IMR-90 (cell line): ENCODE measurements at regions not wholly inside any gene's neighbourhood (a gene's known extent, or its start where the extent isn't known, plus 50 kb on each side); places are given as distances from the start of the nearest gene placed in this dataset.

Source experiments
- ATAC-seq: fragments of 200-7000 bp; cut with Tn5 transposase; 2 replicates; pipeline ENCODE4 v1.9.1; 2020; ENCODE audit warnings: low read depth, mild to moderate bottlenecking, moderate library complexity
- BruUV-seq: library from RNA; stranded (reverse); fragments of 400-500 nt; replicated peaks from 2 replicates; lab custom pipeline; 2021; lab: Mats Ljungman, UMichigan
- CTCF ChIA-PET: fragments of 300-600 bp; formaldehyde crosslinking; extraction: SDS; loops from one replicate; lab custom pipeline; 2021; ENCODE audit warnings: antibody characterized with exemption; lab: Yijun Ruan, JAX
- POLR2A ChIA-PET: fragments of 300-600 bp; sonication (Branson Sonifier 250); formaldehyde crosslinking; loops from one replicate; lab custom pipeline; 2022; ENCODE audit warnings: antibody characterized with exemption; ENCODE audit not compliant: unreplicated experiment; lab: Charles Lee
- DNase-seq: peaks from one replicate; pipeline ENCODE4 v3.0.0; 2013
- H2AFZ ChIP-seq: replicated peaks from 2 replicates; pipeline ENCODE3; 2013; ENCODE audit warnings: low read length, mild to moderate bottlenecking; ENCODE audit not compliant: poor library complexity
- H2AK5ac ChIP-seq: 2 replicates; pipeline ENCODE4 v1.6.1; 2013; ENCODE audit warnings: low read depth, low read length, inconsistent platforms
- H2AK9ac ChIP-seq: replicated peaks from 2 replicates; pipeline ENCODE3; 2013; ENCODE audit warnings: mild to moderate bottlenecking, low read depth, low read length, moderate library complexity; ENCODE audit not compliant: poor library complexity
- H2BK120ac ChIP-seq: 2 replicates; pipeline ENCODE4 v1.6.1; 2013; ENCODE audit warnings: low read depth, low read length, inconsistent platforms
- H2BK15ac ChIP-seq: 3 replicates; pipeline ENCODE4 v1.6.1; 2013; ENCODE audit warnings: low read depth, low read length, inconsistent platforms
- H2BK20ac ChIP-seq: 2 replicates; pipeline ENCODE4 v1.6.1; 2013; ENCODE audit warnings: low read depth, mild to moderate bottlenecking, inconsistent platforms, low read length, moderate library complexity
- H2BK5ac ChIP-seq: 2 replicates; pipeline ENCODE4 v1.6.1; 2013; ENCODE audit warnings: mild to moderate bottlenecking, low read depth, low read length, inconsistent platforms; ENCODE audit not compliant: poor library complexity, severe bottlenecking
- H3K14ac ChIP-seq: replicated peaks from 2 replicates; pipeline ENCODE4 v1.6.1; 2013; ENCODE audit warnings: low read depth, low read length, inconsistent platforms
- H3K18ac ChIP-seq: 2 replicates; pipeline ENCODE4 v1.6.1; 2013; ENCODE audit warnings: low read depth, low read length, control low read depth
- H3K23ac ChIP-seq: 2 replicates; pipeline ENCODE4 v1.6.1; 2013; ENCODE audit warnings: low read depth, low read length, inconsistent platforms
- H3K27ac ChIP-seq: 2 replicates; pipeline ENCODE4 v1.5.1; 2013; ENCODE audit warnings: mild to moderate bottlenecking, control low read depth, low read length; ENCODE audit not compliant: insufficient read depth
- H3K27me3 ChIP-seq: 2 replicates; pipeline ENCODE4 v1.6.1; 2013; ENCODE audit warnings: low read length; ENCODE audit not compliant: control insufficient read depth, insufficient read depth
- H3K36me3 ChIP-seq: 2 replicates; pipeline ENCODE4 v1.6.1; 2013; ENCODE audit warnings: low read length, mixed read lengths; ENCODE audit not compliant: control insufficient read depth, insufficient read depth
- H3K4ac ChIP-seq: 2 replicates; pipeline ENCODE4 v1.6.1; 2013; ENCODE audit warnings: low read depth, low read length, inconsistent platforms
- H3K4me1 ChIP-seq: 2 replicates; pipeline ENCODE4 v1.6.1; 2013; ENCODE audit warnings: low read length, mixed read lengths; ENCODE audit not compliant: control insufficient read depth, insufficient read depth
- H3K4me2 ChIP-seq: 2 replicates; pipeline ENCODE4 v1.6.1; 2013; ENCODE audit warnings: low read depth, mild to moderate bottlenecking, control low read depth, low read length, moderate library complexity
- H3K4me3 ChIP-seq: 2 replicates; pipeline ENCODE4 v1.5.1; 2013; ENCODE audit warnings: low read depth, mild to moderate bottlenecking, control low read depth, low read length, moderate library complexity; ENCODE audit not compliant: insufficient read depth
- H3K56ac ChIP-seq: 2 replicates; pipeline ENCODE4 v1.6.1; 2013; ENCODE audit warnings: low read length, inconsistent platforms; ENCODE audit not compliant: insufficient read depth; ENCODE audit errors: extremely low read depth
- H3K79me1 ChIP-seq, 2 experiments: 2 replicates each; pipeline ENCODE4 v1.6.1; 2013; ENCODE audit warnings: low read length in 2 of 2, inconsistent platforms in 1 of 2, low read depth in 1 of 2
- H3K9ac ChIP-seq: 2 replicates; pipeline ENCODE4 v1.6.1; 2013; ENCODE audit warnings: low read depth, low read length, control low read depth
- H3K9me1 ChIP-seq: 2 replicates; pipeline ENCODE4 v1.6.1; 2013; ENCODE audit warnings: low read length, inconsistent platforms; ENCODE audit not compliant: insufficient read depth
- H3K9me3 ChIP-seq: 2 replicates; pipeline ENCODE4 v1.6.1; 2013; ENCODE audit warnings: low read length; ENCODE audit not compliant: control insufficient read depth, insufficient read depth
- H4K20me1 ChIP-seq: 2 replicates; pipeline ENCODE4 v1.6.1; 2013; ENCODE audit warnings: low read length, inconsistent platforms; ENCODE audit not compliant: insufficient read depth
- H4K5ac ChIP-seq: 2 replicates; pipeline ENCODE4 v1.6.1; 2013; ENCODE audit warnings: mild to moderate bottlenecking, low read depth, low read length, control low read depth
- H4K8ac ChIP-seq, 2 experiments: 2 replicates each; pipeline ENCODE4 v1.6.1; 2013; ENCODE audit warnings: low read depth in 2 of 2, low read length in 2 of 2, control low read depth in 1 of 2, inconsistent platforms in 1 of 2
- H4K91ac ChIP-seq: 2 replicates; pipeline ENCODE4 v1.6.1; 2013; ENCODE audit warnings: low read depth, low read length, inconsistent platforms; ENCODE audit not compliant: insufficient read depth
- BHLHE40 ChIP-seq: fragments of 150-350 bp; IDR thresholded peaks from 2 replicates; pipeline ENCODE4 v1.6.1; 2016; ENCODE audit warnings: mild to moderate bottlenecking, low read depth, low read length
- CEBPB ChIP-seq: IDR thresholded peaks from 2 replicates; pipeline ENCODE4 v1.6.1; 2012; ENCODE audit warnings: low read depth, low read length, improper control_type of control experiment
- CHD1 ChIP-seq: IDR thresholded peaks from 2 replicates; pipeline ENCODE4 v1.6.1; 2012; ENCODE audit warnings: low read depth, low read length, improper control_type of control experiment
- MAFK ChIP-seq: IDR thresholded peaks from 2 replicates; pipeline ENCODE4 v1.6.1; 2012; ENCODE audit warnings: low read depth, low read length, improper control_type of control experiment
- MXI1 ChIP-seq: IDR thresholded peaks from 2 replicates; pipeline ENCODE4 v1.6.1; 2012; ENCODE audit warnings: low read depth, mild to moderate bottlenecking, low read length, moderate library complexity, borderline replicate concordance
- RAD21 ChIP-seq: IDR thresholded peaks from 2 replicates; pipeline ENCODE4 v1.6.1; 2012; ENCODE audit warnings: low read length, improper control_type of control experiment
- RCOR1 ChIP-seq: IDR thresholded peaks from 2 replicates; pipeline ENCODE4 v1.6.1; 2012; ENCODE audit warnings: mild to moderate bottlenecking, low read length, improper control_type of control experiment; ENCODE audit not compliant: insufficient replicate concordance
- RFX5 ChIP-seq: IDR thresholded peaks from 2 replicates; pipeline ENCODE4 v1.8.0; 2012; ENCODE audit warnings: low read depth, mild to moderate bottlenecking, low read length, moderate library complexity
- SMC3 ChIP-seq: fragments of 150-350 bp; IDR thresholded peaks from 2 replicates; pipeline ENCODE4 v1.6.1; 2016; ENCODE audit warnings: low read depth, mild to moderate bottlenecking, antibody characterized with exemption, low read length, moderate library complexity
- WGBS, 2 experiments: methylation state at CpG; one replicate each; pipeline versions ENCODE4 v1.1.5 to v1.1.7; 2013; ENCODE audit warnings: missing lambda C conversion rate in 2 of 2; ENCODE audit not compliant: insufficient read length in 1 of 2; ENCODE audit errors: extremely low coverage in 2 of 2; 5-methylcytosine and 5-hydroxymethylcytosine counted together
- dilution Hi-C: fragments of 300-500 bp; cut with HindIII; formaldehyde crosslinking; loops from one replicate; pipeline ENCODE4 v1.14.3; 2018; ENCODE audit warnings: low sequenced_read_pairs; ENCODE audit not compliant: unreplicated experiment
- in situ Hi-C: fragments of 300-500 bp; cut with MboI; formaldehyde crosslinking; loops from 3 replicates; pipeline ENCODE4 v1.14.3; 2019; ENCODE audit warnings: low sequenced_read_pairs, inconsistent platforms, mixed read lengths
- intact Hi-C: fragments of 100-400 bp; cut with micrococcal nuclease; formaldehyde crosslinking; loops from 2 replicates; pipeline ENCODE4 v1.10.0; 2022
- TF ChIP-seq, protein P1 (sequence below): fragments of 150-350 bp; IDR thresholded peaks from 2 replicates; pipeline ENCODE4 v1.6.1; 2017; ENCODE audit warnings: mild to moderate bottlenecking, antibody characterized with exemption, low read length, low read depth
- TF ChIP-seq, protein P2 (sequence below): conservative IDR thresholded peaks from 2 replicates; pipeline ENCODE4 v1.5.1; 2012; ENCODE audit warnings: mild to moderate bottlenecking, low read depth, low read length, improper control_type of control experiment
- TF ChIP-seq, protein P3 (sequence below): fragments of 150-350 bp; IDR thresholded peaks from 2 replicates; pipeline ENCODE4 v1.6.1; 2016; ENCODE audit warnings: low read depth, mild to moderate bottlenecking, low read length, moderate library complexity, borderline replicate concordance

DNA sequence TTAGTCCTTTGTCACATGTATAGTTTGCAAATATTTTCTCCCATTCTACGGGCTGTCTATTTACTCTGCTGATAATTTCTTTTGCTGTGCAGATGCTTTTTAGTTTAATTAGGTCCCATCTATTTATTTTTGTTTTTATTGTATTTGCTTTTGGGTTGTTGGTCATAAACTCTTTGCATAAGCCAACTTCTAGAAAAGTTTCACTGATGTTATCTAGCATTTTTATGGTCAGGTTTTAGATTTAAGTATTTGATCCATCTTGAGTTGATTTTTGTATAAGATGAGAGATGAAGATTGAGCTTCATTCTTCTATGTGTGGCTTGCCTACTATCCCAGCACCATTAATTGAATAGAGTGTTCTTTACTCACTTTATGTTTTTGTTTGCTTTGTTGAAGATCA is 1008.4 kb upstream of the ATXN7L3B start:
- Histone ChIP-seq H4K5ac (no peak overlapping the region), H3K79me1 (no peaks in the 10 kb centered on the region), H2BK15ac (no peak overlapping the region), H3K36me3 (no peaks in the 10 kb centered on the region), H4K20me1 (no peaks in the 10 kb centered on the region), H3K4me3 (no peak overlapping the region), H3K9ac (no peak overlapping the region), H3K27me3 (no peaks in the 10 kb centered on the region), H4K8ac (no peak overlapping the region), H4K91ac (no peak overlapping the region), H3K56ac (no peak overlapping the region), H3K14ac (no peak overlapping the region), H3K23ac (no peak overlapping the region), H3K18ac (no peak overlapping the region), H2BK120ac (no peak overlapping the region), H2AK9ac (no peak overlapping the region), H3K4me1 (no peaks in the 10 kb centered on the region), H2BK5ac (no peak overlapping the region), H3K9me1 (no peaks in the 10 kb centered on the region), H3K27ac (no peak overlapping the region), H2AK5ac (no peak overlapping the region), H3K4ac (no peak overlapping the region), H3K9me3 (no peaks in the 10 kb centered on the region), H2BK20ac (no peak overlapping the region), H2AFZ (no peak overlapping the region), H3K4me2 (no peak overlapping the region)
- no CpG with 5 or more reads among the region's 1 CpG for WGBS, 2 experiments
- DNase-seq (no peak), ATAC-seq (no peak)
- no TSS peak for BruUV-seq
- in situ Hi-C loops (no loop called here), dilution Hi-C loops (no loop called here), intact Hi-C loops (no loop called here)
- TF ChIP-seq CEBPB (no peak), MXI1 (no peak), RCOR1 (no peak), CHD1 (no peak), SMC3 (no peak), BHLHE40 (no peak), RAD21 (no peak), MAFK (no peak), RFX5 (no peak)
- TF ChIP-seq, protein P1, sequence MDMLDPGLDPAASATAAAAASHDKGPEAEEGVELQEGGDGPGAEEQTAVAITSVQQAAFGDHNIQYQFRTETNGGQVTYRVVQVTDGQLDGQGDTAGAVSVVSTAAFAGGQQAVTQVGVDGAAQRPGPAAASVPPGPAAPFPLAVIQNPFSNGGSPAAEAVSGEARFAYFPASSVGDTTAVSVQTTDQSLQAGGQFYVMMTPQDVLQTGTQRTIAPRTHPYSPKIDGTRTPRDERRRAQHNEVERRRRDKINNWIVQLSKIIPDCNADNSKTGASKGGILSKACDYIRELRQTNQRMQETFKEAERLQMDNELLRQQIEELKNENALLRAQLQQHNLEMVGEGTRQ, result no peak
- TF ChIP-seq, protein P2, sequence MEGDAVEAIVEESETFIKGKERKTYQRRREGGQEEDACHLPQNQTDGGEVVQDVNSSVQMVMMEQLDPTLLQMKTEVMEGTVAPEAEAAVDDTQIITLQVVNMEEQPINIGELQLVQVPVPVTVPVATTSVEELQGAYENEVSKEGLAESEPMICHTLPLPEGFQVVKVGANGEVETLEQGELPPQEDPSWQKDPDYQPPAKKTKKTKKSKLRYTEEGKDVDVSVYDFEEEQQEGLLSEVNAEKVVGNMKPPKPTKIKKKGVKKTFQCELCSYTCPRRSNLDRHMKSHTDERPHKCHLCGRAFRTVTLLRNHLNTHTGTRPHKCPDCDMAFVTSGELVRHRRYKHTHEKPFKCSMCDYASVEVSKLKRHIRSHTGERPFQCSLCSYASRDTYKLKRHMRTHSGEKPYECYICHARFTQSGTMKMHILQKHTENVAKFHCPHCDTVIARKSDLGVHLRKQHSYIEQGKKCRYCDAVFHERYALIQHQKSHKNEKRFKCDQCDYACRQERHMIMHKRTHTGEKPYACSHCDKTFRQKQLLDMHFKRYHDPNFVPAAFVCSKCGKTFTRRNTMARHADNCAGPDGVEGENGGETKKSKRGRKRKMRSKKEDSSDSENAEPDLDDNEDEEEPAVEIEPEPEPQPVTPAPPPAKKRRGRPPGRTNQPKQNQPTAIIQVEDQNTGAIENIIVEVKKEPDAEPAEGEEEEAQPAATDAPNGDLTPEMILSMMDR, result no peak
- TF ChIP-seq, protein P3, sequence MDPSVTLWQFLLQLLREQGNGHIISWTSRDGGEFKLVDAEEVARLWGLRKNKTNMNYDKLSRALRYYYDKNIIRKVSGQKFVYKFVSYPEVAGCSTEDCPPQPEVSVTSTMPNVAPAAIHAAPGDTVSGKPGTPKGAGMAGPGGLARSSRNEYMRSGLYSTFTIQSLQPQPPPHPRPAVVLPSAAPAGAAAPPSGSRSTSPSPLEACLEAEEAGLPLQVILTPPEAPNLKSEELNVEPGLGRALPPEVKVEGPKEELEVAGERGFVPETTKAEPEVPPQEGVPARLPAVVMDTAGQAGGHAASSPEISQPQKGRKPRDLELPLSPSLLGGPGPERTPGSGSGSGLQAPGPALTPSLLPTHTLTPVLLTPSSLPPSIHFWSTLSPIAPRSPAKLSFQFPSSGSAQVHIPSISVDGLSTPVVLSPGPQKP, result no peak
- ChIA-PET POLR2A (no interaction called here), CTCF (no interaction called here)
